ENCODE measurements at regions not wholly inside any gene's neighbourhood (a gene's known extent, or its start where the extent isn't known, plus 50 kb on each side); places are given as distances from the start of the nearest gene placed in this dataset.
A peak's percentile ranks its signal among the peaks of the same experiment; 100 is the strongest.

DNA sequence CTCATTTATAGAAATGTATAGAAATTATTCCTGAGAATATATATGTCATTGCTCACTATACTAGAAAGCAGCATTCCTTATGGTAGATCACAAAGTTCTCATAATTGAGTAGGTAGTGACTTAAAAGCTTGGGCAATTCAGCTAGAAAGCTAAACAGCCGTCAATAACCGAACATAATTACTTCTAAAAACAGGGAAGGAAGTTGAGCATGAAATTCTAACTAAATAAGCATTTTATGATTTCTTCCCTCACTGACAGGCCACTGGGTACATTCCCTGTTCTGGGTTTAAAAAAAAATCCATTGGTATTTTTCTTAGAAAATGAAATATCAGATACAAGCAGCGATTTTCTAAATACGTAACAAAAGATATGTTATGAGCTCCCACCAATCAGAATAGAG, 91.1 kb upstream of the DAB2 start:
- no peak for FAIRE-seq
- Histone ChIP-seq H4K20me1 (ENCODE audit: control insufficient read depth, extremely low read depth, insufficient read depth, low read length) (no peaks in the 10 kb centered on the region), H3K9me1 (ENCODE audit: control insufficient read depth, extremely low read depth, insufficient read depth, low read length) (no peaks in the 10 kb centered on the region), H3K9ac (ENCODE audit: control insufficient read depth, extremely low read depth, insufficient read depth, low read length) (no peak overlapping the region), H3K36me3 (ENCODE audit: control insufficient read depth in 2 of 2, extremely low read depth in 1 of 2, insufficient read depth in 2 of 2, low read length in 2 of 2) (no peaks in the 10 kb centered on the region), H3K79me2 (ENCODE audit: control insufficient read depth, insufficient read depth, low read length) (no peaks in the 10 kb centered on the region), H3K4me2 (ENCODE audit: control insufficient read depth, extremely low read depth, insufficient read depth, low read depth, low read length) (no peak overlapping the region), H2AFZ (ENCODE audit: control insufficient read depth, low read length) (no peak overlapping the region), H3K9me3 (ENCODE audit: control insufficient read depth, low read depth, low read length) (no peaks in the 10 kb centered on the region), H3K4me1 (ENCODE audit: control insufficient read depth, extremely low read depth, insufficient read depth, low read length) (peaks cover 2% of the 10 kb centered on the region), H3K27me3 (ENCODE audit: control insufficient read depth, extremely low read depth, insufficient read depth, low read length) (no peaks in the 10 kb centered on the region), H3K27ac (ENCODE audit: control insufficient read depth, insufficient read depth, low read length) (no peak overlapping the region), H3K4me3 (ENCODE audit: control insufficient read depth in 2 of 3, extremely low read depth in 1 of 3, insufficient read depth in 2 of 3, low read depth in 1 of 3, low read length in 3 of 3) (no peak overlapping the region)
- dilution Hi-C loops (cut with MboI; ENCODE audit: extremely low pct_ligation_motif_present, low sequenced_read_pairs) = no loop called here
- no peak for DNase-seq (ENCODE audit: low read depth, low spot score)
- TF ChIP-seq, protein P1, sequence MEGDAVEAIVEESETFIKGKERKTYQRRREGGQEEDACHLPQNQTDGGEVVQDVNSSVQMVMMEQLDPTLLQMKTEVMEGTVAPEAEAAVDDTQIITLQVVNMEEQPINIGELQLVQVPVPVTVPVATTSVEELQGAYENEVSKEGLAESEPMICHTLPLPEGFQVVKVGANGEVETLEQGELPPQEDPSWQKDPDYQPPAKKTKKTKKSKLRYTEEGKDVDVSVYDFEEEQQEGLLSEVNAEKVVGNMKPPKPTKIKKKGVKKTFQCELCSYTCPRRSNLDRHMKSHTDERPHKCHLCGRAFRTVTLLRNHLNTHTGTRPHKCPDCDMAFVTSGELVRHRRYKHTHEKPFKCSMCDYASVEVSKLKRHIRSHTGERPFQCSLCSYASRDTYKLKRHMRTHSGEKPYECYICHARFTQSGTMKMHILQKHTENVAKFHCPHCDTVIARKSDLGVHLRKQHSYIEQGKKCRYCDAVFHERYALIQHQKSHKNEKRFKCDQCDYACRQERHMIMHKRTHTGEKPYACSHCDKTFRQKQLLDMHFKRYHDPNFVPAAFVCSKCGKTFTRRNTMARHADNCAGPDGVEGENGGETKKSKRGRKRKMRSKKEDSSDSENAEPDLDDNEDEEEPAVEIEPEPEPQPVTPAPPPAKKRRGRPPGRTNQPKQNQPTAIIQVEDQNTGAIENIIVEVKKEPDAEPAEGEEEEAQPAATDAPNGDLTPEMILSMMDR (optimal IDR thresholded peaks at IDR 0.05 in 1 of 3, IDR thresholded peaks at IDR 0.05 in 1 of 3, conservative IDR thresholded peaks at IDR 0.05 in 1 of 3; ENCODE audit: extremely low read depth in 1 of 3, insufficient read depth in 2 of 3, low read length in 3 of 3) = no peak
- no peak for TF ChIP-seq EZH2 (IDR thresholded peaks at IDR 0.05; ENCODE audit: low read length)

DNA sequence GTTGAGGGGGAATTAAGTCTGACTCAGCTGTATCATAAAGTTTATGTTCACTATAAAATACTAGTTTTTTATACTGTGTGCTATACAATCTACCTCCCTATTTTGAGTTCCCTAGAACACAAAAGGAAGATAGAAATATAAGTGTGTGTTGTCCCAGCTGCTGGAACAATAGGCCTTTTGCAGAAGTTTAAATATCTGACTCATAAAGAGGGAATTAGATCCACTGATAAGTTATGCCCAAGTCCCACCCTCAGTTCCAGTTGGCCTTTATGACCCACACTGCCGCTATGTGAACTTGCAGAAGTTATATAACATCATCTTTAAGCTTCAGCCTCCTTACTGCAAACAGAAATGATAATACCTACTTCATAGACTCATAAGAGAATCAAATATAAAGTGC, 88.5 kb upstream of the DAB2 start:
- DNase-seq (ENCODE audit: low read depth, low spot score) (peak; percentile 28), FAIRE-seq (no peak)
- no peaks in the 10 kb centered on the region for H3K36me3 ChIP-seq (ENCODE audit: control insufficient read depth in 2 of 2, extremely low read depth in 1 of 2, insufficient read depth in 2 of 2, low read length in 2 of 2)
- H3K9ac ChIP-seq (ENCODE audit: control insufficient read depth, extremely low read depth, insufficient read depth, low read length) = no peak overlapping the region
- H3K4me1 ChIP-seq (ENCODE audit: control insufficient read depth, extremely low read depth, insufficient read depth, low read length) = peaks cover 2% of the 10 kb centered on the region
- no peaks in the 10 kb centered on the region for H3K79me2 ChIP-seq (ENCODE audit: control insufficient read depth, insufficient read depth, low read length)
- H4K20me1 ChIP-seq (ENCODE audit: control insufficient read depth, extremely low read depth, insufficient read depth, low read length) = no peaks in the 10 kb centered on the region
- H3K4me3 ChIP-seq (ENCODE audit: control insufficient read depth in 2 of 3, extremely low read depth in 1 of 3, insufficient read depth in 2 of 3, low read depth in 1 of 3, low read length in 3 of 3) = no peak overlapping the region
- H3K27ac ChIP-seq (ENCODE audit: control insufficient read depth, insufficient read depth, low read length) = no peak overlapping the region
- dilution Hi-C loops (cut with MboI; ENCODE audit: extremely low pct_ligation_motif_present, low sequenced_read_pairs) = no loop called here
- no peaks in the 10 kb centered on the region for H3K27me3 ChIP-seq (ENCODE audit: control insufficient read depth, extremely low read depth, insufficient read depth, low read length)
- H2AFZ ChIP-seq (ENCODE audit: control insufficient read depth, low read length) = no peak overlapping the region
- H3K9me3 ChIP-seq (ENCODE audit: control insufficient read depth, low read depth, low read length) = no peaks in the 10 kb centered on the region
- TF ChIP-seq, protein P1 (optimal IDR thresholded peaks at IDR 0.05 in 1 of 3, IDR thresholded peaks at IDR 0.05 in 1 of 3, conservative IDR thresholded peaks at IDR 0.05 in 1 of 3; ENCODE audit: extremely low read depth in 1 of 3, insufficient read depth in 2 of 3, low read length in 3 of 3) = no peak
- no peak for TF ChIP-seq EZH2 (IDR thresholded peaks at IDR 0.05; ENCODE audit: low read length)
- H3K9me1 ChIP-seq (ENCODE audit: control insufficient read depth, extremely low read depth, insufficient read depth, low read length) = no peaks in the 10 kb centered on the region
- H3K4me2 ChIP-seq (ENCODE audit: control insufficient read depth, extremely low read depth, insufficient read depth, low read depth, low read length) = no peak overlapping the region
